ENCODE measurements at regions not wholly inside any gene's neighbourhood (a gene's known extent, or its start where the extent isn't known, plus 50 kb on each side); places are given as distances from the start of the nearest gene placed in this dataset.

DNA sequence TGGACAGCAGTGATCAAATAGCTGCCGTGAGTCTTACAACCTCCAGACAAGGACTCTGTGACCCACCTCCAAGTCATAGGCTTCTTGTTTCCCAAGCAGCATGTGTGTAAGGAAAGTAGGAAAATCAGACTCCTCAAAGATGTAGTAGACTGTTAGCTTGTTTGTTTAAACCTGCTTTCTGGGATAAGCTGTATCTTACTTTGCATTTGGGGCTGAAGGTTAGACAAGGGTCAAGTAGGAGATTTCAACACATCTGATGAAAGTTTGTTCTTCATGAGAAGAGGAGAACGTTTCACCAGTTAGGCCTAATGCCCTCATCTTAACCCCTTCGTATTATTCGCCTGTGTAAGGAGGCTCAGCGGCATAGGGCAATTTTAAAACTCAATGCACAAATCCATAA is 756.4 kb upstream of the NR2F2 start:
- TF ChIP-seq, protein P1, sequence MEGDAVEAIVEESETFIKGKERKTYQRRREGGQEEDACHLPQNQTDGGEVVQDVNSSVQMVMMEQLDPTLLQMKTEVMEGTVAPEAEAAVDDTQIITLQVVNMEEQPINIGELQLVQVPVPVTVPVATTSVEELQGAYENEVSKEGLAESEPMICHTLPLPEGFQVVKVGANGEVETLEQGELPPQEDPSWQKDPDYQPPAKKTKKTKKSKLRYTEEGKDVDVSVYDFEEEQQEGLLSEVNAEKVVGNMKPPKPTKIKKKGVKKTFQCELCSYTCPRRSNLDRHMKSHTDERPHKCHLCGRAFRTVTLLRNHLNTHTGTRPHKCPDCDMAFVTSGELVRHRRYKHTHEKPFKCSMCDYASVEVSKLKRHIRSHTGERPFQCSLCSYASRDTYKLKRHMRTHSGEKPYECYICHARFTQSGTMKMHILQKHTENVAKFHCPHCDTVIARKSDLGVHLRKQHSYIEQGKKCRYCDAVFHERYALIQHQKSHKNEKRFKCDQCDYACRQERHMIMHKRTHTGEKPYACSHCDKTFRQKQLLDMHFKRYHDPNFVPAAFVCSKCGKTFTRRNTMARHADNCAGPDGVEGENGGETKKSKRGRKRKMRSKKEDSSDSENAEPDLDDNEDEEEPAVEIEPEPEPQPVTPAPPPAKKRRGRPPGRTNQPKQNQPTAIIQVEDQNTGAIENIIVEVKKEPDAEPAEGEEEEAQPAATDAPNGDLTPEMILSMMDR (IDR thresholded peaks at IDR 0.05; ENCODE audit: low read depth, low read length): no peak
- TF ChIP-seq EZH2phosphoT487 (IDR thresholded peaks at IDR 0.05; ENCODE audit: low read depth): no peak

All from OCI-LY3 (cell line).